ENCODE measurements at regions not wholly inside any gene's neighbourhood (a gene's known extent, or its start where the extent isn't known, plus 50 kb on each side); places are given as distances from the start of the nearest gene placed in this dataset.

GRCh38 chr6:71531841-71532240, 243.2 kb downstream of the OGFRL1 start:
- DNase-seq, result no peak

DNA sequence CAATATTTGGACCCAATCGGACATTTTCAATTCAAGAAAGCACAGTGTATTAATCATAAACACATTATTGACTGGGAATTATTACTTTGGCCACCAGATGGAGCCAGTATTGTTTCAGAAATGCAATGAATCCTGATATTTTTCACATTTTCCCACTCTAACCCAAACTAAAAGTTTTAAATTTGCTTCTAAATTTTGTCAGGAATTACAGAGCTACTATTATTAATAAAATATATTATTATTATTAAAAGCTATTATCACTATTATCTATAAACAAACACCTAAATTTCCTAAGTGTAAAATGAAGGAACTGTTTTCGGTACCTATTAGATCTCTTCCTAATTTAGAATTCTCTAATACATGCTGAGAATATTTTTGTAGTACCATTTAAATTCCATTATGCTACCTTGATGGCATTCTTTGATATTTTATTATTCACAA, 245.3 kb downstream of the OGFRL1 start:
- no peak for DNase-seq

- no peak for DNase-seq
Measured at GRCh38 chr6:71534921-71535320, 246.3 kb downstream of the OGFRL1 start.

- no peak for DNase-seq
Measured at GRCh38 chr6:71537717-71538116, 249.1 kb downstream of the OGFRL1 start.

- DNase-seq, result no peak
Measured at GRCh38 chr6:71544028-71544427, 255.4 kb downstream of the OGFRL1 start.

DNA sequence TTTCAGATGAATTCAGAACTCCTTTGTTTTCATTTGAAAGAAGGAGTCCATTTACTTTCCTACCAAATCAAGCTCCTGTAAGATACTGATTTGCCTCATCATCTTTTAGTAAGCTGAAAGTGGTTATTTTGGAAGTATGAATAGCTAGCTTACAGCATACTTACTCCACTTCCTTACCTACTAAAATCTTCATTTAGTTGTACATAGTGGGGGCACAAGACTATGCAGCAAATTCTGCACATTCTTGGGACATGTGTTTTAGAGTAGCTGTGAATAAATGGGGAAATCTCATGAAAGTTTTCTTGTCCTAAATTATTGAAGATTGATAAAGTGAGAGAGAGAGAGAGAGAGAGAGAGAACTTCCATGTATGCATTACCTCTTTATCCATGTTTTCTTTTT, 256.3 kb downstream of the OGFRL1 start:
- no peak for DNase-seq

GRCh38 chr6:71545905-71546304, 257.3 kb downstream of the OGFRL1 start:
- DNase-seq, result no peak

DNA sequence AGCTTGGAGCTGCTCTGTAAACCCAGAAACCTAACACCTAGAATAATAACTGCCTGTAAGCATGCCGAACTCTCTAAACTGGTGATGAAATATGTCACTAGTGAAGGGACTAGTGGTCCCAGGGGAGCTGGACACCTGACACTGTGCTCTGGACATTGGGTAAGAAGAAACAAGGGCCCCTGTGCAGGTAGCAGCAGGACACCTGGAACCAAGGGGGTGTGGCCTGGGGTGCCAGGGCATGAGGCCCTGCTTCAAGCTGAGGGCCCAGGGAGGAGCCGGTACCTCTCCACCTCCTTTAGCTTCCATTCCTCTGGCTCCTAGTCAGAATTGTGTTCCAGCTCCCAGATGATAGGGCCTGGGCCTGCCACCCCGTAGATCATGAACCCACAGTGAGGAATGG, 263.2 kb downstream of the OGFRL1 start:
- no peak for DNase-seq

DNA sequence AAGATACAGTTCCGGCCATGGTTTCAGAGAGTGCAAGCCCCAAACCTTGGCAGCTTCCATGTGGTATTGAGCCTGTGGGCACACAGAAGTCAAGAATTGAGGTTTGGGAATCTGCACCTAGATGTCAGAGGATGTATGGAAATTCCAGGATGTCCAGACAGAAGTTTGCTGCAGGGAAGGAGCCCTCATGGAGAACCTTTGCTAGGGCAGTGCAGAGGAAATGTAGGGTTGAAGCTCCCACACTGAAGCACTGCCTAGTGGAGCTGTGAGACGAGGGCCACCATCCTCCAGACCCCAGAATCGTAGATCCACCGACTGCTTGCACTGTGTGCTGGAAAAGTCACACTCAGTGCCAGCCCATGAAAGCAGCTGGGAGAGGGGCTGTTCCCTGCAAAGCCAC, 267.5 kb downstream of the OGFRL1 start:
- no peak for DNase-seq

GRCh38 chr6:71558974-71559373, 270.4 kb downstream of the OGFRL1 start:
- DNase-seq, result no peak

- DNase-seq, result no peak
Measured at GRCh38 chr6:71567562-71567961, 279.0 kb downstream of the OGFRL1 start.

DNA sequence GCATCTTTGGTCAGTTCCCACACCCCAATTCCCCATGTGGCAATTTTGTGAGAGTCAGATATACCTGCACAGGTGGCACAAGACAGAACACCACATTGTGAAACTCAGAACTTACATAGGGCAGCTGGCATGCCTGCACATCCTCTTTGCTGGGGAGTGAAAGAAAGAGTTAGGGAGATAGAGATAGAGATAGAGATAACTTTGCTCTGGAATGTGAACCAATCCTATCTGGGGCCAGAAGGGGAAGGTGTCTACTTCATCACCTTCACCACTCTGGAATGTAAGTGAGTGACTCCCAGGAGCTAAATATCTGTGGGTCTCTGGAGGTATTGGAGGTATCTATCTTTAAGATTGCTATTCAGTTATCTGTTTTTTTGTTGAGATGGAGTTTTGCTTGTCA, 289.2 kb downstream of the OGFRL1 start:
- DNase-seq, result no peak

- DNase-seq, result no peak
Measured at GRCh38 chr6:71579902-71580301, 291.3 kb downstream of the OGFRL1 start.

DNA sequence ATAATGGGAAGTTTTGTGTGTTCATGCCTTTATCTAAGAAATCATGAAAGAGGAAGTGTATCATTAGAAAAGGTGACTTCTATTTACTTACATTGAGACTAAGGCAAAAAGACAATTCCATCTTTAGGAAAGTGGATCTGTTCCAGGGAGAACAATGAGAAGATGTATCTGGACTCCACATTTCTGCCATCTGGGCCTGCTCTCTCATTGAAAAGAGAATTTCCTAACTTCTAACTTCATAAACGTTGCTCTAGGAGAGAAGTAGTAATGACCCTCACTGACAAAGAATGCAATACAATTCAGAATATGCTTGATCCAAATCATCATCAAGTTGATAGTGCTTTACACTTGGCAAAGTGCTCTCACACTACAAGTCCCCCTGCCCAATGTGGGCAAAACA, 294.2 kb downstream of the OGFRL1 start:
- DNase-seq, result no peak

DNA sequence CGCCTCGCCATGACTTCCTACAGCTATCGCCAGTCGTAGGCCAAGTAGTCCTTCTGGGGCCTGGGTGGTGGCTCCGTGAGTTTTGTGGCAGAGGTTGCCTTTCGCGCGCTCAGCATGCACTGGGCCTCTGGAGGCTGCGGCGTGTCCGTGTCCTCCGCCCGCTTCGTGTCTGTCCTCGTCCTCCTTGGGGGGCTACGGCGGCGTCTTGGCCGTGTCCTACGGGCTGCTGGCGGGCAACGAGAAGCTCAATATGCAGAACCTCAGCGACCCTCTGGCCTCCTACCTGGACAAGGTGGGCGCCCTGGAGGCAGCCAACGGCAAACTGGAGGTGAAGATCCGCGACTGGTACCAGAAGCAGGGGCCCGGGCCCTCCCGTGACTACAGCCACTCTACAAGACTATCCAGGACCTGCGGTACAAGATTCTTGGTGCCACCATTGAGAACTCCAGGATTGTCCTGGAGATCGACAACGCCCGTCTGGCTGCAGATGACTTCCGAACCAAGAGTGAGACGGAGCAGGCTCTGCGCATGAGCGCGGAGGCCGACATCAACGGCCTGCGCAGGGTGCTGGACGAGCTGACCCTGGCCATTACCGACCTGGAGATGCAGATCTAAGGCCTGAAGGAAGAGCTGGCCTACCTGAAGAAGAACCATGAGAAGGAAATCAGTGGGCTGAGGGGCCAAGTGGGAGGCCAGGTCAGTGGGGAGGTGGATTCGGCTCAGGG, 296.3 kb downstream of the OGFRL1 start:
- no peak for DNase-seq

GRCh38 chr6:71585472-71585871, 296.9 kb downstream of the OGFRL1 start:
- no peak for DNase-seq

GRCh38 chr6:71588490-71588889, 297.9 kb upstream of the RIMS1 start:
- DNase-seq, result no peak

DNA sequence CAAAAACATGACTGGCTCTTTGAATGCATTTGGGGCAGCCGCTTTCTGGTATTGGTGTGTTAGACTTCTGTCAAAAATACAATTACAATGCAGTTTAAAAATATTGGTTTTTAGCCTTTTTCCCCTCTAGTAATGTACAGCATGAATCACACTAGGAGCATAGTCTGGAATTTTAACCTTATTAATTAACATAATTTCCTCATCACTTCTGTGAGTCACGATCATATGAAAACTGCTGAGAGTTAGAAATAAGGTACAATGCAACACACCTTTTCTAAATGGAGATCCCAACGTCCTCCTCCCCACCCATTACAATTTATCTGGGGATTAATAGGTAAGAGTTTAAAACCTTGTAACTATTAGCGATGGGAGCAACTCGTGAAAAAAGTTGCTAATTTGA, 297.1 kb upstream of the RIMS1 start:
- DNase-seq, result no peak

- DNase-seq, result no peak
Measured at GRCh38 chr6:71592643-71593042, 293.7 kb upstream of the RIMS1 start.

GRCh38 chr6:71599359-71599758, 287.0 kb upstream of the RIMS1 start:
- no peak for DNase-seq

DNA sequence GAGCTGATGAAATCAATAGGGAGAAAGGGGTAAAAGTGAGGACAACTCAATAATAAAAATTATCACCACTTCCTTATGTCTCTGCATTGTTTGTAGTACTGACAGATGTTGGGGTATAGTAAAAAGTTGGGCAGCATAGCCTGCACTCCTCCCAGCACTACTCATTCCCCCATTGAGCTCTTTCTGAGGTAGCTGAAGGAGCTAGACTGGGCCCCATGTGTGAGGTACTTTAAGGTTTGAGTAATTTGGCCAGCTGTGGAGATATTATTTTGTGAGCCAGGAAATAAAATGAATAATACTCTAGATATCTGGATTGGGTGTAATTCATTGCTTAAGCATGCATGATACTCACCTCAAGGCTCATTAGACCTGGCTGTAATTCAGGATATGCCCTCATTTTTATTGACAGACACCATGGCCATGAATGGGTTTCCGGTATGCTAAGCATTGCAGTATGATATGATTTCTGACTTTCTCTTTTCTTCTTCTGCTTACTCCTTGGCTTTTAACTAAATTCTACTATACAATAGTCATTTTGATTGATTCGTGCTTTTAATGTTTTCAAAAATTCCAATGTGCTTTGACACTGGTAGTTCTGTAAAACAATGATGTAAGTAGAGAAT, 283.9 kb upstream of the RIMS1 start:
- DNase-seq, result no peak

DNA sequence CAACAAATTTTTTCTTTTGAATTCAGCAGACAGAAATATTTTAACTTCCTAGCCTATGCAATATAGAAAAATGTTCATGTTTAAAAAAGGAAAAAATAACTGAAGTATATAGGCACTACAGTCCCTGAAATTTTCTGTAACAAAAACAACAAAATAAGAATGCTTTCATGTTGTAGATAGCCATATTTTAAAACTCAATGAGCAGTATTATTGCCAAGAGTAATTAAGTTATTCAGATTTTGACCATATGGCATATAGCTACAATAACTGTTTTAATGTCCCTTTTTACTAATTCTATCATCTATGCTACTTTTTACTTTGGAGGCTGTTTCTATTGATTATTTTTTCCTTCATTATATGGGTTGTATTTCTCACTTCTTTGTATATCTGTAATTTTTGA, 283.3 kb upstream of the RIMS1 start:
- DNase-seq, result no peak

- DNase-seq, result no peak
Measured at GRCh38 chr6:71608646-71609045, 277.7 kb upstream of the RIMS1 start.

DNA sequence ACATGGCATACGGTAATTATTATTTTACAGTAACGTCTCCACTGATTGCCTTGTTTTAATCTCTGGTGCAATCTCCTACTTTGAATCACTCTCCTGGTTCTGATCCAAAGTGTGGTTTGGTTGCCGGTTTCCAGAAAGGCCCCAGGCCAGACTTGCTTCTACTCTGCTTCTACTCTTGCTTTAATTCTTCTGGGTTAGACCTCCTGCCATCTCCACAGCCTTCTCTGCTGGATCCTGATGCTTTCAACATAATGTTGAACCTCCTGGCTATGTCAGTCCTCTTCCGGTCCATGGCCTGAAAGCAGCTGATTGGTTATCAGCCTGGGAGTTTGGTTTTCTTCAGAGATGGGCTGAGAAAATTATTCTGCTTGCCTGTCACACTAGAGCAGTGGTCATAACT, 266.5 kb upstream of the RIMS1 start:
- DNase-seq, result no peak
